GM18870 (cell line): ENCODE measurements at regions not wholly inside any gene's neighbourhood (a gene's known extent, or its start where the extent isn't known, plus 50 kb on each side); places are given as distances from the start of the nearest gene placed in this dataset.

ENCODE experiments used
- ATAC-seq: cut with Tn5 transposase; IDR thresholded peaks from one replicate; pipeline ENCODE4 v1.9.1; 2021; ENCODE audit warnings: moderate library complexity; ENCODE audit not compliant: unreplicated experiment

- no peak for ATAC-seq
These were observed 418.3 kb upstream of the B3GAT1 start for GRCh38 chr11:134830312-134830711.

GRCh38 chr11:134823970-134824369, 411.9 kb upstream of the B3GAT1 start:
- ATAC-seq, result no peak

- no peak for ATAC-seq
These were observed 410.9 kb upstream of the B3GAT1 start for GRCh38 chr11:134822897-134823296.

- ATAC-seq, result no peak
These were observed 409.4 kb upstream of the B3GAT1 start for GRCh38 chr11:134821422-134821821.

GRCh38 chr11:134819041-134819440, 407.0 kb upstream of the B3GAT1 start:
- ATAC-seq, result no peak

GRCh38 chr11:134818516-134818915, 406.5 kb upstream of the B3GAT1 start:
- no peak for ATAC-seq

- no peak for ATAC-seq
These were observed 403.4 kb upstream of the B3GAT1 start for GRCh38 chr11:134815404-134815803.

GRCh38 chr11:134807997-134808396, 396.0 kb upstream of the B3GAT1 start:
- ATAC-seq, result no peak

GRCh38 chr11:134802598-134802997, 390.6 kb upstream of the B3GAT1 start:
- no peak for ATAC-seq

- no peak for ATAC-seq
These were observed 390.1 kb upstream of the B3GAT1 start for GRCh38 chr11:134802116-134802515.

GRCh38 chr11:134801570-134801969, 389.5 kb upstream of the B3GAT1 start:
- ATAC-seq, result no peak

- no peak for ATAC-seq
These were observed 388.8 kb upstream of the B3GAT1 start for GRCh38 chr11:134800826-134801225.

- ATAC-seq, result no peak
These were observed 388.1 kb upstream of the B3GAT1 start for GRCh38 chr11:134800130-134800529.

- no peak for ATAC-seq
These were observed 387.3 kb upstream of the B3GAT1 start for GRCh38 chr11:134799386-134799785.

- ATAC-seq, result no peak
These were observed 385.5 kb upstream of the B3GAT1 start for GRCh38 chr11:134797411-134798089.

GRCh38 chr11:134795017-134795416, 383.0 kb upstream of the B3GAT1 start:
- no peak for ATAC-seq

- ATAC-seq, result no peak
These were observed 382.1 kb upstream of the B3GAT1 start for GRCh38 chr11:134794192-134794591.

GRCh38 chr11:134792677-134793076, 380.6 kb upstream of the B3GAT1 start:
- ATAC-seq, result no peak

GRCh38 chr11:134792044-134792443, 380.0 kb upstream of the B3GAT1 start:
- ATAC-seq, result no peak

- no peak for ATAC-seq
These were observed 379.1 kb upstream of the B3GAT1 start for GRCh38 chr11:134791102-134791501.

GRCh38 chr11:134789104-134789503, 377.1 kb upstream of the B3GAT1 start:
- ATAC-seq, result no peak

GRCh38 chr11:134786636-134787035, 374.6 kb upstream of the B3GAT1 start:
- no peak for ATAC-seq

GRCh38 chr11:134785660-134786284, 373.7 kb upstream of the B3GAT1 start:
- no peak for ATAC-seq
